Skeletal muscle satellite cell (primary cell): ENCODE measurements at regions not wholly inside any gene's neighbourhood (a gene's known extent, or its start where the extent isn't known, plus 50 kb on each side); places are given as distances from the start of the nearest gene placed in this dataset.

ENCODE experiments used
- H3K27me3 ChIP-seq: 2 replicates; pipeline ENCODE4 v1.7.0; 2013; ENCODE audit warnings: low read length; ENCODE audit not compliant: control insufficient read depth, insufficient read depth
- H3K36me3 ChIP-seq: 2 replicates; pipeline ENCODE4 v1.7.0; 2013; ENCODE audit warnings: mild to moderate bottlenecking, control low read depth, low read length; ENCODE audit not compliant: insufficient read depth
- H3K4me1 ChIP-seq: 2 replicates; pipeline ENCODE4 v1.7.0; 2013; ENCODE audit warnings: low read length; ENCODE audit not compliant: control insufficient read depth, insufficient read depth
- H3K4me2 ChIP-seq: 2 replicates; pipeline ENCODE4 v1.7.0; 2013; ENCODE audit warnings: mild to moderate bottlenecking, low read length
- H3K4me3 ChIP-seq: 2 replicates; pipeline ENCODE4 v1.7.0; 2013; ENCODE audit warnings: low read length
- H3K9ac ChIP-seq: 2 replicates; pipeline ENCODE4 v1.7.0; 2013; ENCODE audit warnings: mild to moderate bottlenecking, low read depth, low read length, moderate library complexity
- H3K9me3 ChIP-seq: replicated peaks from 2 replicates; pipeline ENCODE4 v1.7.0; 2013; ENCODE audit warnings: mild to moderate bottlenecking, control low read depth, low read length

GRCh38 chr9:95808011-95808410 is 67.5 kb upstream of the ERCC6L2 start:
- H3K4me1 ChIP-seq, result no peaks in the 10 kb centered on the region
- peaks cover 10% of the 10 kb centered on the region for H3K27me3 ChIP-seq
- no peak overlapping the region for H3K4me2 ChIP-seq
- H3K9ac ChIP-seq, result no peak overlapping the region
- no peaks in the 10 kb centered on the region for H3K36me3 ChIP-seq
- H3K4me3 ChIP-seq, result no peak overlapping the region
- no peaks in the 10 kb centered on the region for H3K9me3 ChIP-seq

- Histone ChIP-seq H3K4me1 (no peaks in the 10 kb centered on the region), H3K4me3 (no peak overlapping the region), H3K9me3 (no peaks in the 10 kb centered on the region), H3K36me3 (no peaks in the 10 kb centered on the region), H3K4me2 (no peak overlapping the region), H3K27me3 (peaks cover 10% of the 10 kb centered on the region), H3K9ac (no peak overlapping the region)
These were observed 68.1 kb upstream of the ERCC6L2 start for GRCh38 chr9:95807326-95807947.

DNA sequence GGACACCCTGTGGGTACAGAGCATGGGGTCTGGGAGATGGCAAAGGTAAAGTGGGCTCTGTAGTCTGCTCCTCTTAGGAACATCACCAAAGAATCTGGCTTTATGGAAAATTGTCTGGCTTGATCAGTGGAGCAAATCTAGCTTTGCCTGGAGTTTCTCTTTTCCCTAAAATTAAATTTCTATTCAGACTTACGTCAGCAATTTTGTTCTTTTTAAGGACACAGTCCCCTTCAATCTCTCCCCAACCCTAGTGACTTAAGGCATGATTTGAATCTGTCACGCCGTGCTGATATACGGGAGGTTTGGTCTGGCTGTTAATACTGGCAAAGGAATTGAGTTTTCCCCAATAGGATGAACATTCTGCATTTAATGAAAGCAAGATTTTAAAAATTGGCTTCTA is 72.3 kb upstream of the ERCC6L2 start:
- H3K27me3 ChIP-seq, result peaks cover under 1% of the 10 kb centered on the region
- H3K4me1 ChIP-seq, result no peaks in the 10 kb centered on the region
- no peak overlapping the region for H3K4me3 ChIP-seq
- H3K4me2 ChIP-seq, result no peak overlapping the region
- no peak overlapping the region for H3K9ac ChIP-seq
- H3K9me3 ChIP-seq, result no peaks in the 10 kb centered on the region
- H3K36me3 ChIP-seq, result no peaks in the 10 kb centered on the region

DNA sequence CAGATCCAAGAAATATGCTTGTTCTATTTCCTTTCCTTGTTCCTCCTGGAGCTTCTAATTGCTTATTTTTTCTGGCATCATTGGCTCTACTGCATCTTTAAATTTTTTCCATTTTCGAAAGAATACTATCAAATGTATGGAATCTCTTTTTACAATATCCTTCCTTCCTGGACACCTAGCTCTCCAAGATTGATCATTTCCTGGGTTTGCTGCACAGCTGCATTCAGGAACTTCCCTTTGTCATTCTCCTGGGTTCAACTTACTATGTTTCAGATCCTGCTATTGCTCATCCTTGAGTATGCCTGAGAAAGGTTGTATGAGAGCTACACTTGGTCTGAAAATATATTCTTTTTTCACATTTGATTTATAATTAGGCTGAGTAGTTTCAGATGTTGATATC is 73.7 kb upstream of the ERCC6L2 start:
- Histone ChIP-seq H3K4me1 (no peaks in the 10 kb centered on the region), H3K36me3 (no peaks in the 10 kb centered on the region), H3K4me3 (no peak overlapping the region), H3K9me3 (no peaks in the 10 kb centered on the region), H3K27me3 (no peaks in the 10 kb centered on the region), H3K4me2 (no peak overlapping the region), H3K9ac (no peak overlapping the region)

DNA sequence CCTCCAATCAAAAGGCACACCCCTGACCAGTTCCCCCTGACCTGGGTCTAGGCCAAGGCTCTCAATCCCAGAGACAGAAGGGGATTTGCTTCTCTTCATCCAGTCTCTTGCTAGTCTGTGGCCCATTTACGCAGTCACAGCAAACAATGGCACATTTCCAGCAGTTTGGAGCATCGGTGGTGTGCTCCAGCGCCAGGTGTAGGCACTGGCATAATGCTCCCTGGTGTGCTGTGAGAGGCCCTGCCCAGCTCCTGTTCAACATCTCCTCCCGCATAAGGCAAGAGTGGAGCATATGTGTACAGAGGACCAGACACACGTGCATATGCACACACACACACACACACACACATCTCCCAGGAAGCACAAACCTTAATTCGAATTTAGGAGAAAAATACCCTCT is 79.5 kb upstream of the ERCC6L2 start:
- H3K27me3 ChIP-seq, result peaks cover 10% of the 10 kb centered on the region
- H3K36me3 ChIP-seq, result no peaks in the 10 kb centered on the region
- H3K4me3 ChIP-seq, result no peak overlapping the region
- peaks cover 14% of the 10 kb centered on the region for H3K4me1 ChIP-seq
- no peak overlapping the region for H3K9ac ChIP-seq
- H3K9me3 ChIP-seq, result no peaks in the 10 kb centered on the region
- no peak overlapping the region for H3K4me2 ChIP-seq

DNA sequence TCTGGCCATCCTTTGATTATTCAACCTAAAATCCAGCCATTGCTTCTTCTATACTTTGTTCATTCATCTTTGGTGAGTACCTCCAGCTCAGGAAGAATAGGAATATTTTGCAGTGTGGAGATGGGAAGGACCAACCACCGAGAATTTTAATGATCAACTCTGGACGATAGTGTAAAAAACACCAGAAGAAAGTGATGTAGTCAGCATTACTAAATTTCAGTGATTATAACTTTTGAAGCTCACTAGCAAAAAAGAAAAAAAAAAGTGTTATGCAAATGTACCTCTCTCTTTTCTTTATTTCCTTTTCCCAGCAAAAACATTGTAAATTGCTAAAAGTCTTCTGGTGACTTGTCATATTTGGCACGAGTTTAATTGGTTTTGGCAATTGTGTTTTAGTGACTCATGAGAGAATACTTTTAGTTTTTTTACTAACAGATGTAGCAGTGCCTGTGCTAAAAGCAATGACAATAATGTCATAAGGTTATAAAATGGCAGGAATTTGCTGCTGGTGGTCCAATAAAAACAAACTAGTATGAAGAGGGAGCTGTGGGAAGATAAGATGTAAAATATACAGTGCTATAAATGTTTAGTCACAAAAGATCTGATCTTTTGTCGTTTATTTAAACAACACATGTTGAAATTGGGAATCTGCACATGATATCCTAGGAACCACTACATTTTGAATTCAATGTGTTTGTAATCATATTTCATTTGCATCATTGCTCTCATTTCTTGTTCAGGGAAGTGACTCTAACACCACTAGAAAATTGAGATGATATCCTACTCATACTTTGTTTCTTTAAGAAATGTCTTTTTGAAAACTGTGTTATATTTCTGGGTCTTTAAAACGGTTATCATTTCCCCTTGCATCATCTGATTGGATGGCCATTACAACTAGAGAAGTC is 81.3 kb upstream of the ERCC6L2 start:
- H3K4me2 ChIP-seq, result peak overlapping the region; percentile 45
- peaks cover 10% of the 10 kb centered on the region for H3K27me3 ChIP-seq
- no peaks in the 10 kb centered on the region for H3K36me3 ChIP-seq
- H3K4me1 ChIP-seq, result peaks cover 14% of the 10 kb centered on the region
- H3K9me3 ChIP-seq, result no peaks in the 10 kb centered on the region
- no peak overlapping the region for H3K9ac ChIP-seq
- H3K4me3 ChIP-seq, result no peak overlapping the region

- no peaks in the 10 kb centered on the region for H3K9me3 ChIP-seq
- H3K27me3 ChIP-seq, result peaks cover 15% of the 10 kb centered on the region
- no peak overlapping the region for H3K4me2 ChIP-seq
- H3K4me1 ChIP-seq, result peaks cover 14% of the 10 kb centered on the region
- H3K9ac ChIP-seq, result no peak overlapping the region
- H3K36me3 ChIP-seq, result no peaks in the 10 kb centered on the region
- no peak overlapping the region for H3K4me3 ChIP-seq
These were observed 83.8 kb upstream of the ERCC6L2 start for GRCh38 chr9:95791695-95792094.

- Histone ChIP-seq H3K4me1 (peaks cover 14% of the 10 kb centered on the region), H3K4me3 (no peak overlapping the region), H3K36me3 (no peaks in the 10 kb centered on the region), H3K4me2 (no peak overlapping the region), H3K27me3 (peaks cover 15% of the 10 kb centered on the region), H3K9ac (no peak overlapping the region), H3K9me3 (no peaks in the 10 kb centered on the region)
These were observed 84.2 kb upstream of the ERCC6L2 start for GRCh38 chr9:95791286-95791685.

DNA sequence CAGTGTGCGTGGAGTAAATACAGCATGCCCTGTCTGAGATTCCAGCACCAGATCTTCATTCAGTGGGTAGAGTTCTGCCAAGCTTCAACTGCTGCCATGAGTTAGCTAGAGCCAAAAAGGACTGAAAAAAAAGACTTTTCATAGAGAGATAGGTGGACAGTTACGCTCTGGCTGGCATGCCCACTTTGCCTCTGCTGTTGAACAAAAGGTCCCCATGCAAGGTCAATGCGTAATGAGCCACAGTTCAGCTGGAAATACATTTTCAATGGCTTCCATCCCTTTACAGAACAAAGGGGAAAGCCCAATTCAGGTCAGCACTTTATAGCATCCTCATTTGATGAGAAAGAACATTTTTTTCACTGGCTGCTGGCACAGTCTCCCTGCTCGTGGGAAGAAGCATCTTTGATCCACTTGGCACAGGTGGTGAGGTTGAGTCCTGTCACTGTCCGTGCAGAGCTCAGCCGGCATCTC is 86.9 kb upstream of the ERCC6L2 start:
- peaks cover 7% of the 10 kb centered on the region for H3K4me1 ChIP-seq
- no peak overlapping the region for H3K4me3 ChIP-seq
- peaks cover 16% of the 10 kb centered on the region for H3K27me3 ChIP-seq
- H3K9ac ChIP-seq, result no peak overlapping the region
- H3K36me3 ChIP-seq, result no peaks in the 10 kb centered on the region
- H3K9me3 ChIP-seq, result no peaks in the 10 kb centered on the region
- H3K4me2 ChIP-seq, result no peak overlapping the region

- Histone ChIP-seq H3K4me2 (no peak overlapping the region), H3K27me3 (peaks cover 16% of the 10 kb centered on the region)
These were observed 87.5 kb upstream of the ERCC6L2 start for GRCh38 chr9:95788021-95788420.

GRCh38 chr9:95785209-95785608 is 90.3 kb upstream of the ERCC6L2 start:
- Histone ChIP-seq H3K4me1 (peaks cover 10% of the 10 kb centered on the region), H3K4me3 (no peak overlapping the region), H3K36me3 (no peaks in the 10 kb centered on the region), H3K4me2 (no peak overlapping the region), H3K9ac (no peak overlapping the region), H3K27me3 (peaks cover 11% of the 10 kb centered on the region), H3K9me3 (no peaks in the 10 kb centered on the region)

More at GRCh38 chr9:95788021-95788420, 87.5 kb upstream of the ERCC6L2 start:
- Histone ChIP-seq H3K9ac (no peak overlapping the region), H3K4me3 (no peak overlapping the region), H3K9me3 (no peaks in the 10 kb centered on the region), H3K4me1 (peaks cover 7% of the 10 kb centered on the region), H3K36me3 (no peaks in the 10 kb centered on the region)
